ENCODE measurements at regions not wholly inside any gene's neighbourhood (a gene's known extent, or its start where the extent isn't known, plus 50 kb on each side); places are given as distances from the start of the nearest gene placed in this dataset.

DNA sequence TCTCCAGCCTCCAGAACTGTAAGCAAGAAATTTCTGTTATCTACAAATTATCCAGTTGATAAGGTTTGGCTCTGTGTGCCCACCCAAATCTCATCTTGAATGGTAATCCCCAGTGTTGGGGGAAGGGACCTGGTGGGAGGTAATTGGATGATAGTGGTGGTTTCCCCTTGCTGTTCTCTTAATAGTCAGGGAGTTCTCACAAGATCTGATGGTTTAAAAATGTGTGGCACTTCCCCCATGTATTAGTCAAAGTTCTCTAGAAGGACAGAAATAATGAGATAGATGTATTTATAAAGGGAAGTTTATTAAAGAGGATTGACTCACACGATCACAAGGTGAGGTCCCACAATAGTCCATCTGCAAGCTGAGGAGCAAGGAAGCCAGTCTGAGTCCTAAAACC is 56.2 kb upstream of the APBB1IP start:
- no peak for DNase-seq (ENCODE audit: low spot score)
- no peak for TF ChIP-seq RXRA (IDR thresholded peaks at IDR 0.05)
- no peak for TF ChIP-seq FOXA2 (IDR thresholded peaks at IDR 0.05)
- TF ChIP-seq TAF1 (conservative IDR thresholded peaks at IDR 0.05): no peak
- TF ChIP-seq, protein P1, sequence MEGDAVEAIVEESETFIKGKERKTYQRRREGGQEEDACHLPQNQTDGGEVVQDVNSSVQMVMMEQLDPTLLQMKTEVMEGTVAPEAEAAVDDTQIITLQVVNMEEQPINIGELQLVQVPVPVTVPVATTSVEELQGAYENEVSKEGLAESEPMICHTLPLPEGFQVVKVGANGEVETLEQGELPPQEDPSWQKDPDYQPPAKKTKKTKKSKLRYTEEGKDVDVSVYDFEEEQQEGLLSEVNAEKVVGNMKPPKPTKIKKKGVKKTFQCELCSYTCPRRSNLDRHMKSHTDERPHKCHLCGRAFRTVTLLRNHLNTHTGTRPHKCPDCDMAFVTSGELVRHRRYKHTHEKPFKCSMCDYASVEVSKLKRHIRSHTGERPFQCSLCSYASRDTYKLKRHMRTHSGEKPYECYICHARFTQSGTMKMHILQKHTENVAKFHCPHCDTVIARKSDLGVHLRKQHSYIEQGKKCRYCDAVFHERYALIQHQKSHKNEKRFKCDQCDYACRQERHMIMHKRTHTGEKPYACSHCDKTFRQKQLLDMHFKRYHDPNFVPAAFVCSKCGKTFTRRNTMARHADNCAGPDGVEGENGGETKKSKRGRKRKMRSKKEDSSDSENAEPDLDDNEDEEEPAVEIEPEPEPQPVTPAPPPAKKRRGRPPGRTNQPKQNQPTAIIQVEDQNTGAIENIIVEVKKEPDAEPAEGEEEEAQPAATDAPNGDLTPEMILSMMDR (IDR thresholded peaks at IDR 0.05; ENCODE audit: low read depth, low read length, missing input control): no peak
- TF ChIP-seq, protein P2, sequence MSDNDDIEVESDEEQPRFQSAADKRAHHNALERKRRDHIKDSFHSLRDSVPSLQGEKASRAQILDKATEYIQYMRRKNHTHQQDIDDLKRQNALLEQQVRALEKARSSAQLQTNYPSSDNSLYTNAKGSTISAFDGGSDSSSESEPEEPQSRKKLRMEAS (IDR thresholded peaks at IDR 0.05): no peak
- no peak for TF ChIP-seq YY1 (IDR thresholded peaks at IDR 0.05)
- TF ChIP-seq, protein P3, sequence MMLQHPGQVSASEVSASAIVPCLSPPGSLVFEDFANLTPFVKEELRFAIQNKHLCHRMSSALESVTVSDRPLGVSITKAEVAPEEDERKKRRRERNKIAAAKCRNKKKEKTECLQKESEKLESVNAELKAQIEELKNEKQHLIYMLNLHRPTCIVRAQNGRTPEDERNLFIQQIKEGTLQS (IDR thresholded peaks at IDR 0.05): no peak
- no peak for TF ChIP-seq HNF4G (IDR thresholded peaks at IDR 0.05)
- TF ChIP-seq, protein P4, sequence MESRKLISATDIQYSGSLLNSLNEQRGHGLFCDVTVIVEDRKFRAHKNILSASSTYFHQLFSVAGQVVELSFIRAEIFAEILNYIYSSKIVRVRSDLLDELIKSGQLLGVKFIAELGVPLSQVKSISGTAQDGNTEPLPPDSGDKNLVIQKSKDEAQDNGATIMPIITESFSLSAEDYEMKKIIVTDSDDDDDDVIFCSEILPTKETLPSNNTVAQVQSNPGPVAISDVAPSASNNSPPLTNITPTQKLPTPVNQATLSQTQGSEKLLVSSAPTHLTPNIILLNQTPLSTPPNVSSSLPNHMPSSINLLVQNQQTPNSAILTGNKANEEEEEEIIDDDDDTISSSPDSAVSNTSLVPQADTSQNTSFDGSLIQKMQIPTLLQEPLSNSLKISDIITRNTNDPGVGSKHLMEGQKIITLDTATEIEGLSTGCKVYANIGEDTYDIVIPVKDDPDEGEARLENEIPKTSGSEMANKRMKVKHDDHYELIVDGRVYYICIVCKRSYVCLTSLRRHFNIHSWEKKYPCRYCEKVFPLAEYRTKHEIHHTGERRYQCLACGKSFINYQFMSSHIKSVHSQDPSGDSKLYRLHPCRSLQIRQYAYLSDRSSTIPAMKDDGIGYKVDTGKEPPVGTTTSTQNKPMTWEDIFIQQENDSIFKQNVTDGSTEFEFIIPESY (IDR thresholded peaks at IDR 0.05): no peak
- Histone ChIP-seq H3K9me3 (ENCODE audit: control insufficient read depth in 4 of 4, low read length in 3 of 4) (peaks cover 0 to 1% (median 0%) of the 10 kb centered on the region in 4 donors), H3K36me3 (ENCODE audit: control insufficient read depth in 4 of 4, insufficient read depth in 3 of 4, low read depth in 1 of 4, low read length in 3 of 4) (no peaks in the 10 kb centered on the region), H3K4me3 (ENCODE audit: low read depth in 1 of 3, low read length in 3 of 3) (no peak overlapping the region), H3K9ac (ENCODE audit: low read depth in 1 of 2, low read length in 2 of 2) (no peak overlapping the region), H3K4me1 (ENCODE audit: control insufficient read depth in 4 of 4, insufficient read depth in 4 of 4, low read length in 3 of 4) (no peaks in the 10 kb centered on the region), H3K27me3 (ENCODE audit: control insufficient read depth in 4 of 4, insufficient read depth in 4 of 4, low read length in 3 of 4) (no peaks in the 10 kb centered on the region), H3K27ac (ENCODE audit: low read depth in 1 of 2, low read length in 2 of 2) (no peak overlapping the region)
- WGBS: 80% methylated on average over 1 of the region's 1 CpG

DNA sequence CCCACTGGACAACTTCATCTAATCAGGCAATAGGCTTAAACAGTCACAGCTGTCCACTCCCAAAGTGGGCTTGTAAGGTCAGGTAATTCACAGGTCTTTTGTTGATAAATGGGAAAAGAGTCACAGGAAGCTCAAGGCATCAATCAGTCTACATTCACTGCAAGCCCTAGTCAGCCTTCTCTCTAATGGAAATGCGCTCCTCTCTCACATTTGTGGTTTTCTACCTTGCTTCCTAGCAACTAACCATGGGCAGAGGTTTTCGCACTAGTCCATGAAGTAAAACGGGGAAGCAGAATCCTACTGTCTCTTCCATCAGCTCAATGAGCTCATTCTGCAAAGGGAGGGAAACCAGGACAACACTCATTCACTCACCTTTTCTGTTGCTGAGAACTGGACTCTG is 53.5 kb upstream of the APBB1IP start:
- Histone ChIP-seq H3K4me1 (ENCODE audit: control insufficient read depth in 4 of 4, insufficient read depth in 4 of 4, low read length in 3 of 4) (no peaks in the 10 kb centered on the region), H3K36me3 (ENCODE audit: control insufficient read depth in 4 of 4, insufficient read depth in 3 of 4, low read depth in 1 of 4, low read length in 3 of 4) (no peaks in the 10 kb centered on the region), H3K4me3 (ENCODE audit: low read depth in 1 of 3, low read length in 3 of 3) (no peak overlapping the region), H3K9me3 (ENCODE audit: control insufficient read depth in 4 of 4, low read length in 3 of 4) (peaks cover 0 to 1% (median 0%) of the 10 kb centered on the region in 4 donors), H3K27me3 (ENCODE audit: control insufficient read depth in 4 of 4, insufficient read depth in 4 of 4, low read length in 3 of 4) (no peaks in the 10 kb centered on the region), H3K9ac (ENCODE audit: low read depth in 1 of 2, low read length in 2 of 2) (no peak overlapping the region), H3K27ac (ENCODE audit: low read depth in 1 of 2, low read length in 2 of 2) (no peak overlapping the region)
- DNase-seq (ENCODE audit: low spot score): no peak
- TF ChIP-seq NR2F2 (IDR thresholded peaks at IDR 0.05) (no peak), RXRA (IDR thresholded peaks at IDR 0.05) (no peak), JUND (IDR thresholded peaks at IDR 0.05) (no peak), HNF4A (conservative IDR thresholded peaks at IDR 0.05) (no peak), SP1 (IDR thresholded peaks at IDR 0.05) (no peak), HNF4G (IDR thresholded peaks at IDR 0.05) (no peak), GABPA (IDR thresholded peaks at IDR 0.05 in 1 of 2, conservative IDR thresholded peaks at IDR 0.05 in 1 of 2) (no peak), FOXA2 (IDR thresholded peaks at IDR 0.05) (no peak), YY1 (IDR thresholded peaks at IDR 0.05) (no peak), RAD21 (IDR thresholded peaks at IDR 0.05) (no peak)
- TF ChIP-seq, protein P5, sequence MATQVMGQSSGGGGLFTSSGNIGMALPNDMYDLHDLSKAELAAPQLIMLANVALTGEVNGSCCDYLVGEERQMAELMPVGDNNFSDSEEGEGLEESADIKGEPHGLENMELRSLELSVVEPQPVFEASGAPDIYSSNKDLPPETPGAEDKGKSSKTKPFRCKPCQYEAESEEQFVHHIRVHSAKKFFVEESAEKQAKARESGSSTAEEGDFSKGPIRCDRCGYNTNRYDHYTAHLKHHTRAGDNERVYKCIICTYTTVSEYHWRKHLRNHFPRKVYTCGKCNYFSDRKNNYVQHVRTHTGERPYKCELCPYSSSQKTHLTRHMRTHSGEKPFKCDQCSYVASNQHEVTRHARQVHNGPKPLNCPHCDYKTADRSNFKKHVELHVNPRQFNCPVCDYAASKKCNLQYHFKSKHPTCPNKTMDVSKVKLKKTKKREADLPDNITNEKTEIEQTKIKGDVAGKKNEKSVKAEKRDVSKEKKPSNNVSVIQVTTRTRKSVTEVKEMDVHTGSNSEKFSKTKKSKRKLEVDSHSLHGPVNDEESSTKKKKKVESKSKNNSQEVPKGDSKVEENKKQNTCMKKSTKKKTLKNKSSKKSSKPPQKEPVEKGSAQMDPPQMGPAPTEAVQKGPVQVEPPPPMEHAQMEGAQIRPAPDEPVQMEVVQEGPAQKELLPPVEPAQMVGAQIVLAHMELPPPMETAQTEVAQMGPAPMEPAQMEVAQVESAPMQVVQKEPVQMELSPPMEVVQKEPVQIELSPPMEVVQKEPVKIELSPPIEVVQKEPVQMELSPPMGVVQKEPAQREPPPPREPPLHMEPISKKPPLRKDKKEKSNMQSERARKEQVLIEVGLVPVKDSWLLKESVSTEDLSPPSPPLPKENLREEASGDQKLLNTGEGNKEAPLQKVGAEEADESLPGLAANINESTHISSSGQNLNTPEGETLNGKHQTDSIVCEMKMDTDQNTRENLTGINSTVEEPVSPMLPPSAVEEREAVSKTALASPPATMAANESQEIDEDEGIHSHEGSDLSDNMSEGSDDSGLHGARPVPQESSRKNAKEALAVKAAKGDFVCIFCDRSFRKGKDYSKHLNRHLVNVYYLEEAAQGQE (IDR thresholded peaks at IDR 0.05): no peak
- TF ChIP-seq, protein P3 (IDR thresholded peaks at IDR 0.05): no peak
- 77% methylated on average over 3 of the region's 3 CpGs for WGBS
